ENCODE measurements at regions not wholly inside any gene's neighbourhood (a gene's known extent, or its start where the extent isn't known, plus 50 kb on each side); places are given as distances from the start of the nearest gene placed in this dataset.

- TF ChIP-seq ZFX (IDR thresholded peaks at IDR 0.05; ENCODE audit: borderline replicate concordance), result no peak
- TF ChIP-seq, protein P1, sequence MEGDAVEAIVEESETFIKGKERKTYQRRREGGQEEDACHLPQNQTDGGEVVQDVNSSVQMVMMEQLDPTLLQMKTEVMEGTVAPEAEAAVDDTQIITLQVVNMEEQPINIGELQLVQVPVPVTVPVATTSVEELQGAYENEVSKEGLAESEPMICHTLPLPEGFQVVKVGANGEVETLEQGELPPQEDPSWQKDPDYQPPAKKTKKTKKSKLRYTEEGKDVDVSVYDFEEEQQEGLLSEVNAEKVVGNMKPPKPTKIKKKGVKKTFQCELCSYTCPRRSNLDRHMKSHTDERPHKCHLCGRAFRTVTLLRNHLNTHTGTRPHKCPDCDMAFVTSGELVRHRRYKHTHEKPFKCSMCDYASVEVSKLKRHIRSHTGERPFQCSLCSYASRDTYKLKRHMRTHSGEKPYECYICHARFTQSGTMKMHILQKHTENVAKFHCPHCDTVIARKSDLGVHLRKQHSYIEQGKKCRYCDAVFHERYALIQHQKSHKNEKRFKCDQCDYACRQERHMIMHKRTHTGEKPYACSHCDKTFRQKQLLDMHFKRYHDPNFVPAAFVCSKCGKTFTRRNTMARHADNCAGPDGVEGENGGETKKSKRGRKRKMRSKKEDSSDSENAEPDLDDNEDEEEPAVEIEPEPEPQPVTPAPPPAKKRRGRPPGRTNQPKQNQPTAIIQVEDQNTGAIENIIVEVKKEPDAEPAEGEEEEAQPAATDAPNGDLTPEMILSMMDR (IDR thresholded peaks at IDR 0.05), result no peak
- H3K27ac ChIP-seq, result no peak overlapping the region
These were observed 50.2 kb upstream of the FLRT2 start for GRCh38 chr14:85479771-85480170.

Measured in 22Rv1 (cell line).